Heart left ventricle (tissue), 13 donors: ENCODE measurements at regions not wholly inside any gene's neighbourhood (a gene's known extent, or its start where the extent isn't known, plus 50 kb on each side); places are given as distances from the start of the nearest gene placed in this dataset.

Source experiments
- POLR2A ChIP-seq, 2 donors: fragments of 450-650 bp; IDR thresholded peaks; one replicate each; pipeline ENCODE4 v1.6.1; 2017; ENCODE audit warnings: antibody characterized with exemption in 2 of 2, mild to moderate bottlenecking in 2 of 2, moderate library complexity in 2 of 2
- TF ChIP-seq, protein P1 (sequence below), 12 donors: fragments of 200-600 bp; sonication (generic) in 4 of 12; IDR thresholded peaks; one replicate each; pipeline versions ENCODE4 v1.5.0 to v1.8.0; 2018 to 2022; ENCODE audit warnings: antibody characterized with exemption in 12 of 12, mild to moderate bottlenecking in 5 of 12
- donor health status: ischemic (EF 13 %, LVEDD 7.1; RV severe dilation, severe dysfunction).
- donor health status: DM: no; HTN: yes; CAD: no.
- donor health status: DM: no; HTN: no; CAD: no.
- donor health status: ischemic (EF 25% LVEDD 6.9; RV normal size, moderate dysfunction).
- donor health status: ischemic (EF 25% LVEDD 5.7; RV mildly dilated, moderate dysfunction).
- donor health status: ischemic (EF 35%, LVEDD 5.7; RV mildly dilated, moderate dysfunction).
- donor health status: nonischemic (EF 11% LVEDD 7.7; RV severe dilation, severe dysfunction).
- donor health status: DM: yes; HTN: yes; CAD: no.
- donor health status: PGD.
- donor health status: ischemic (EF 29% LVEDD 5.4; RV normal size, mild dysfunction).
- donor health status: nonischemic (EF 23%, LVEDD 6.1; RV moderate dilation, normal function).

DNA sequence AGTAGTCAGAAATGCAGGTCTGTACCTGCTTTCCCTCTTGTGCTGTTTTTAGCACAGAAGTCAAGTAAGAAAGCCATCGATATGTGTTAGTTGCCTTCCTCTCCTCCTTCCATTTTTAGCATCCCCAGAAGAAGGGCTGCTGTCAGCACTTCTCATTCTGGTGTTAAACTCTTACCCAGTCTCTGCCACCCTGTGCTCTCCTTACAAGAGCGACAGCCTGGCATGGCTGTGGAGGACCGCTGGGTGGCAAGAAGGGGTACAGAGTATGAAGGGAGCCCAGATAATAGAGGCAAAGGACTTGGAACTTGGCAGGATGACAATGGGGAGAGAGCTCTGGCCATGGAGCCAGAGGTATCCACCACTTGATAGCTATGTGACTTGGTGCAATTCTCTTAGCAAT is 103.5 kb downstream of the RPS24 start:
- TF ChIP-seq, protein P1, sequence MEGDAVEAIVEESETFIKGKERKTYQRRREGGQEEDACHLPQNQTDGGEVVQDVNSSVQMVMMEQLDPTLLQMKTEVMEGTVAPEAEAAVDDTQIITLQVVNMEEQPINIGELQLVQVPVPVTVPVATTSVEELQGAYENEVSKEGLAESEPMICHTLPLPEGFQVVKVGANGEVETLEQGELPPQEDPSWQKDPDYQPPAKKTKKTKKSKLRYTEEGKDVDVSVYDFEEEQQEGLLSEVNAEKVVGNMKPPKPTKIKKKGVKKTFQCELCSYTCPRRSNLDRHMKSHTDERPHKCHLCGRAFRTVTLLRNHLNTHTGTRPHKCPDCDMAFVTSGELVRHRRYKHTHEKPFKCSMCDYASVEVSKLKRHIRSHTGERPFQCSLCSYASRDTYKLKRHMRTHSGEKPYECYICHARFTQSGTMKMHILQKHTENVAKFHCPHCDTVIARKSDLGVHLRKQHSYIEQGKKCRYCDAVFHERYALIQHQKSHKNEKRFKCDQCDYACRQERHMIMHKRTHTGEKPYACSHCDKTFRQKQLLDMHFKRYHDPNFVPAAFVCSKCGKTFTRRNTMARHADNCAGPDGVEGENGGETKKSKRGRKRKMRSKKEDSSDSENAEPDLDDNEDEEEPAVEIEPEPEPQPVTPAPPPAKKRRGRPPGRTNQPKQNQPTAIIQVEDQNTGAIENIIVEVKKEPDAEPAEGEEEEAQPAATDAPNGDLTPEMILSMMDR (IDR thresholded peaks at IDR 0.05) = no peak
- TF ChIP-seq POLR2A (IDR thresholded peaks at IDR 0.05) = no peak
